Panc1 (cell line): ENCODE measurements at regions not wholly inside any gene's neighbourhood (a gene's known extent, or its start where the extent isn't known, plus 50 kb on each side); places are given as distances from the start of the nearest gene placed in this dataset.

Source experiments
- CTCF ChIP-seq: fragments of 450-650 bp; IDR thresholded peaks from 2 replicates; pipeline ENCODE4 v1.5.1; 2017; ENCODE audit warnings: mild to moderate bottlenecking
- POLR2AphosphoS5 ChIP-seq: IDR thresholded peaks from 2 replicates; pipeline ENCODE4 v1.6.1; 2012; ENCODE audit warnings: mild to moderate bottlenecking, low read depth, low read length, moderate library complexity
- REST ChIP-seq, 2 experiments: IDR thresholded peaks; 2 replicates each; pipeline ENCODE4 v1.6.1; 2011 to 2012; ENCODE audit warnings: low read depth in 2 of 2, control low read depth in 1 of 2, low read length in 1 of 2, mild to moderate bottlenecking in 1 of 2, moderate library complexity in 1 of 2; ENCODE audit not compliant: insufficient read depth in 1 of 2
- TCF7L2 ChIP-seq: IDR thresholded peaks from 2 replicates; pipeline ENCODE4 v1.6.1; 2011; ENCODE audit warnings: mild to moderate bottlenecking, low read depth, low read length, inconsistent platforms

GRCh38 chr7:25308246-25308645 is 80.0 kb upstream of the NPVF start:
- no peak for TF ChIP-seq CTCF
- no peak for TF ChIP-seq POLR2AphosphoS5
- TF ChIP-seq REST (IDR thresholded peaks at IDR 0.05; ENCODE audit: insufficient read depth in 1 of 2, low read depth in 2 of 2, low read length in 1 of 2): no peak
- TF ChIP-seq TCF7L2: no peak
